CD14-positive monocyte (primary cell): ENCODE measurements at regions not wholly inside any gene's neighbourhood (a gene's known extent, or its start where the extent isn't known, plus 50 kb on each side); places are given as distances from the start of the nearest gene placed in this dataset.

Experiments
- DNase-seq, 3 donors: peaks; one replicate each; pipeline ENCODE4 v3.0.0-alpha.2; 2011 to 2022
- H2AFZ ChIP-seq: 2 replicates; pipeline ENCODE4 v1.6.0; 2012; ENCODE audit warnings: mild to moderate bottlenecking, low read depth, low read length, inconsistent platforms; ENCODE audit not compliant: insufficient read depth, poor library complexity, severe bottlenecking
- H3K27ac ChIP-seq, 2 donors: 1 replicate in 1 of 2; 2 replicates in 1 of 2; pipeline ENCODE4 v1.5.1; 2012 to 2013; ENCODE audit warnings: low read length in 2 of 2, control low read depth in 1 of 2, inconsistent platforms in 1 of 2, low read depth in 1 of 2, mild to moderate bottlenecking in 1 of 2
- H3K27me3 ChIP-seq, 2 donors: one replicate each; pipeline versions ENCODE4 v1.6.0 to v1.6.1; 2011 to 2013; ENCODE audit warnings: low read length in 2 of 2; ENCODE audit not compliant: control insufficient read depth in 2 of 2, insufficient read depth in 2 of 2
- H3K36me3 ChIP-seq, 2 donors: replicated peaks in 1 of 2; 1 replicate in 1 of 2; 2 replicates in 1 of 2; pipeline versions ENCODE4 v1.5.1 to v1.6.1; 2012 to 2013; ENCODE audit warnings: low read length in 2 of 2, control low read depth in 1 of 2, inconsistent platforms in 1 of 2, mild to moderate bottlenecking in 1 of 2; ENCODE audit not compliant: insufficient read depth in 2 of 2, control insufficient read depth in 1 of 2
- H3K4me1 ChIP-seq, 2 donors: 1 replicate in 1 of 2; 2 replicates in 1 of 2; pipeline versions ENCODE4 v1.5.1 to v1.6.1; 2012 to 2013; ENCODE audit warnings: low read length in 2 of 2, control low read depth in 1 of 2, inconsistent platforms in 1 of 2, mild to moderate bottlenecking in 1 of 2, moderate library complexity in 1 of 2; ENCODE audit not compliant: insufficient read depth in 2 of 2, control insufficient read depth in 1 of 2
- H3K4me2 ChIP-seq: replicated peaks from 2 replicates; pipeline ENCODE3; 2012; ENCODE audit warnings: low read length, moderate library complexity, mild to moderate bottlenecking; ENCODE audit not compliant: poor library complexity, severe bottlenecking; ENCODE audit errors: extremely low read depth
- H3K4me3 ChIP-seq, 3 experiments: fragments of 200-600 bp in 1 of 3; sonication (generic) in 1 of 3; replicated peaks in 1 of 3; 1 replicate in 2 of 3; 2 replicates in 1 of 3; pipeline ENCODE4 v1.5.1; 2011 to 2013; ENCODE audit warnings: low read length in 3 of 3, mild to moderate bottlenecking in 3 of 3, control low read depth in 2 of 3, low read depth in 2 of 3, inconsistent platforms in 1 of 3, moderate library complexity in 1 of 3
- H3K79me2 ChIP-seq: 2 replicates; pipeline ENCODE4 v1.6.0; 2012; ENCODE audit warnings: mild to moderate bottlenecking, control low read depth, inconsistent platforms, low read length, moderate library complexity; ENCODE audit not compliant: insufficient read depth
- H3K9ac ChIP-seq: 2 replicates; pipeline ENCODE4 v1.6.0; 2017; ENCODE audit warnings: low read length, mild to moderate bottlenecking; ENCODE audit not compliant: insufficient read depth, poor library complexity, severe bottlenecking
- H3K9me3 ChIP-seq, 2 donors: replicated peaks in 1 of 2; 1 replicate in 1 of 2; 2 replicates in 1 of 2; pipeline versions ENCODE4 v1.5.1 to v1.6.1; 2012 to 2013; ENCODE audit warnings: low read length in 2 of 2, control low read depth in 1 of 2; ENCODE audit not compliant: control insufficient read depth in 1 of 2, insufficient read depth in 1 of 2
- H4K20me1 ChIP-seq: 2 replicates; pipeline ENCODE4 v1.6.0; 2012; ENCODE audit warnings: mild to moderate bottlenecking, low read length, control low read depth, moderate library complexity; ENCODE audit not compliant: insufficient read depth
- H3K27ac Mint-ChIP-seq, 7 donors: one replicate each; pipeline ENCODE4 v1.8.0; 2020; ENCODE audit warnings: mild to moderate bottlenecking in 7 of 7, mixed read lengths in 7 of 7, moderate library complexity in 6 of 7, inconsistent platforms in 2 of 7
- H3K27me3 Mint-ChIP-seq, 3 donors: one replicate each; pipeline ENCODE4 v1.8.0; 2021 to 2022; ENCODE audit warnings: low read depth in 3 of 3, mild to moderate bottlenecking in 3 of 3, mixed read lengths in 3 of 3, moderate library complexity in 3 of 3, inconsistent platforms in 1 of 3
- H3K36me3 Mint-ChIP-seq, 2 donors: one replicate each; pipeline ENCODE4 v1.8.0; 2020; ENCODE audit warnings: mixed read lengths in 2 of 2, inconsistent platforms in 1 of 2, mild to moderate bottlenecking in 1 of 2
- H3K4me1 Mint-ChIP-seq: one replicate; pipeline ENCODE4 v1.8.0; 2020; ENCODE audit warnings: mild to moderate bottlenecking, mixed read lengths
- H3K4me3 Mint-ChIP-seq, 2 donors: one replicate each; pipeline ENCODE4 v1.8.0; 2020; ENCODE audit warnings: mild to moderate bottlenecking in 2 of 2, mixed read lengths in 2 of 2, moderate library complexity in 1 of 2
- H3K9me3 Mint-ChIP-seq, 7 donors: one replicate each; pipeline ENCODE4 v1.8.0; 2020 to 2022; ENCODE audit warnings: mixed read lengths in 7 of 7, mild to moderate bottlenecking in 6 of 7, moderate library complexity in 6 of 7, inconsistent platforms in 2 of 7
- CTCF ChIP-seq: fragments of 200-600 bp; IDR thresholded peaks from one replicate; pipeline ENCODE4 v1.8.0; 2022; ENCODE audit warnings: antibody characterized with exemption, mild to moderate bottlenecking
- WGBS: methylation state at CpG from one replicate; pipeline ENCODE4 v1.1.5; 2013; ENCODE audit warnings: missing lambda C conversion rate; ENCODE audit not compliant: insufficient coverage; 5-methylcytosine and 5-hydroxymethylcytosine counted together
- intact Hi-C, 2 donors: fragments of 100-400 bp; cut with micrococcal nuclease; formaldehyde crosslinking; loops; one replicate each; pipeline versions ENCODE4 v1.15.0 to v1.15.1; 2023

- Histone ChIP-seq H2AFZ (no peak overlapping the region), H3K9ac (no peak overlapping the region), H3K27ac (no peak overlapping the region), H3K27me3 (no peaks in the 10 kb centered on the region), H3K79me2 (no peaks in the 10 kb centered on the region), H3K9me3 (no peaks in the 10 kb centered on the region), H3K4me2 (no peak overlapping the region), H3K4me3 (no peak overlapping the region), H3K4me1 (no peaks in the 10 kb centered on the region), H4K20me1 (no peaks in the 10 kb centered on the region), H3K36me3 (no peaks in the 10 kb centered on the region)
- Mint-ChIP-seq H3K4me1 (no peaks in the 10 kb centered on the region), H3K36me3 (no peaks in the 10 kb centered on the region), H3K4me3 (no peak overlapping the region), H3K27me3 (peaks cover 0 to 3% (median 0%) of the 10 kb centered on the region in 3 donors), H3K9me3 (peaks cover 0 to 15% (median 3%) of the 10 kb centered on the region in 7 donors), H3K27ac (no peak overlapping the region)
- WGBS: no CpG with 5 or more reads among the region's 5 CpGs
- no peak for DNase-seq
- intact Hi-C loops: no loop called here
- TF ChIP-seq CTCF: no peak
Measured at GRCh38 chr2:5751873-5752482, 59.8 kb downstream of the SOX11 start.

- Histone ChIP-seq H3K9me3 (no peaks in the 10 kb centered on the region), H3K27me3 (no peaks in the 10 kb centered on the region), H3K4me3 (no peak overlapping the region), H3K36me3 (no peaks in the 10 kb centered on the region), H3K27ac (no peak overlapping the region), H3K9ac (no peak overlapping the region), H3K4me2 (no peak overlapping the region), H3K79me2 (no peaks in the 10 kb centered on the region), H3K4me1 (no peaks in the 10 kb centered on the region), H2AFZ (no peak overlapping the region), H4K20me1 (no peaks in the 10 kb centered on the region)
- WGBS: 88% methylated on average over 9 of the region's 15 CpGs
- H3K4me1 Mint-ChIP-seq: no peaks in the 10 kb centered on the region
- no peak overlapping the region for H3K27ac Mint-ChIP-seq
- no peak overlapping the region for H3K4me3 Mint-ChIP-seq
- intact Hi-C loops: no loop called here
- peaks cover 0 to 7% (median 2%) of the 10 kb centered on the region in 7 donors for H3K9me3 Mint-ChIP-seq
- no peak for TF ChIP-seq CTCF
- H3K36me3 Mint-ChIP-seq: no peaks in the 10 kb centered on the region
- peaks cover 0 to 4% (median 0%) of the 10 kb centered on the region in 3 donors for H3K27me3 Mint-ChIP-seq
- no peak for DNase-seq
Measured at GRCh38 chr2:5756272-5756671, 64.1 kb downstream of the SOX11 start.
